Left ventricle myocardium inferior (tissue), 1 donor: ENCODE measurements at regions not wholly inside any gene's neighbourhood (a gene's known extent, or its start where the extent isn't known, plus 50 kb on each side); places are given as distances from the start of the nearest gene placed in this dataset.
A peak's percentile ranks its signal among the peaks of the same experiment; 100 is the strongest.

ENCODE experiments used
- DNase-seq: peaks from one replicate; pipeline ENCODE4 v3.0.0-alpha.2; 2020
- H3K27ac ChIP-seq: fragments of 200-600 bp; replicated peaks from 2 replicates; pipeline ENCODE4 v1.8.0; 2021
- H3K27me3 ChIP-seq: fragments of 200-600 bp; 2 replicates; pipeline ENCODE4 v1.8.0; 2021; ENCODE audit warnings: low read depth
- H3K36me3 ChIP-seq: fragments of 200-600 bp; 2 replicates; pipeline ENCODE4 v1.8.0; 2021
- H3K4me1 ChIP-seq: fragments of 200-600 bp; 2 replicates; pipeline ENCODE4 v1.8.0; 2021
- H3K4me3 ChIP-seq: fragments of 200-600 bp; 2 replicates; pipeline ENCODE4 v1.8.0; 2021; ENCODE audit warnings: mild to moderate bottlenecking, moderate library complexity
- H3K9me3 ChIP-seq: fragments of 200-600 bp; replicated peaks from 2 replicates; pipeline ENCODE4 v1.8.0; 2021
- CTCF ChIP-seq: fragments of 200-600 bp; IDR thresholded peaks from 2 replicates; pipeline ENCODE4 v1.8.0; 2021; ENCODE audit warnings: antibody characterized with exemption, mild to moderate bottlenecking, borderline replicate concordance
- intact Hi-C: fragments of 100-400 bp; cut with micrococcal nuclease; formaldehyde crosslinking; loops from one replicate; pipeline ENCODE4 v1.11.0; 2022
- donor health status: DM: no; HTN: yes; CAD: no; lungs with severe emphysema.

- no peak for TF ChIP-seq CTCF
- Histone ChIP-seq H3K9me3 (no peaks in the 10 kb centered on the region), H3K27ac (peak overlapping the region; percentile 21), H3K36me3 (no peaks in the 10 kb centered on the region), H3K27me3 (no peaks in the 10 kb centered on the region), H3K4me3 (no peak overlapping the region), H3K4me1 (peaks cover 19% of the 10 kb centered on the region)
- intact Hi-C loops = no loop called here
- DNase-seq = no peak
Measured at GRCh38 chr11:122336706-122337105, 220.7 kb upstream of the BLID start.

GRCh38 chr11:122334546-122335339 is 218.7 kb upstream of the BLID start:
- DNase-seq = no peak
- Histone ChIP-seq H3K4me3 (no peak overlapping the region), H3K27ac (peak overlapping the region; percentile 40), H3K27me3 (no peaks in the 10 kb centered on the region), H3K4me1 (peaks cover 16% of the 10 kb centered on the region), H3K36me3 (no peaks in the 10 kb centered on the region), H3K9me3 (no peaks in the 10 kb centered on the region)
- intact Hi-C loops = no loop called here
- no peak for TF ChIP-seq CTCF

GRCh38 chr11:122333467-122333866 is 217.5 kb upstream of the BLID start:
- peaks cover 11% of the 10 kb centered on the region for H3K4me1 ChIP-seq
- no peak overlapping the region for H3K4me3 ChIP-seq
- no peak for DNase-seq
- H3K27ac ChIP-seq = peak overlapping the region; percentile 40
- H3K36me3 ChIP-seq = no peaks in the 10 kb centered on the region
- H3K27me3 ChIP-seq = no peaks in the 10 kb centered on the region
- H3K9me3 ChIP-seq = no peaks in the 10 kb centered on the region
- intact Hi-C loops = no loop called here
- no peak for TF ChIP-seq CTCF

- Histone ChIP-seq H3K4me3 (no peak overlapping the region), H3K9me3 (no peaks in the 10 kb centered on the region), H3K4me1 (no peaks in the 10 kb centered on the region), H3K36me3 (no peaks in the 10 kb centered on the region), H3K27me3 (no peaks in the 10 kb centered on the region), H3K27ac (no peak overlapping the region)
- intact Hi-C loops = no loop called here
- TF ChIP-seq CTCF = no peak
- DNase-seq = no peak
Measured at GRCh38 chr11:122331079-122331478, 215.1 kb upstream of the BLID start.

GRCh38 chr11:122330279-122330965 is 214.4 kb upstream of the BLID start:
- DNase-seq = no peak
- Histone ChIP-seq H3K27me3 (no peaks in the 10 kb centered on the region), H3K4me1 (no peaks in the 10 kb centered on the region), H3K36me3 (no peaks in the 10 kb centered on the region), H3K9me3 (no peaks in the 10 kb centered on the region), H3K27ac (no peak overlapping the region), H3K4me3 (no peak overlapping the region)
- intact Hi-C loops = no loop called here
- no peak for TF ChIP-seq CTCF
